ENCODE measurements at regions not wholly inside any gene's neighbourhood (a gene's known extent, or its start where the extent isn't known, plus 50 kb on each side); places are given as distances from the start of the nearest gene placed in this dataset.

- peak; percentile 25 for DNase-seq
These were observed 238.4 kb downstream of the SNCA start for GRCh38 chr4:89598602-89599001.

- no peak for DNase-seq
These were observed 241.7 kb downstream of the SNCA start for GRCh38 chr4:89595125-89595789.

GRCh38 chr4:89590128-89590527 lies 246.8 kb downstream of the SNCA start:
- DNase-seq, result no peak

- DNase-seq, result no peak
These were observed 248.5 kb downstream of the SNCA start for GRCh38 chr4:89588421-89588820.

- DNase-seq, result no peak
These were observed 249.6 kb downstream of the SNCA start for GRCh38 chr4:89587364-89587763.

GRCh38 chr4:89586864-89587263 lies 250.1 kb downstream of the SNCA start:
- DNase-seq, result peak; percentile 43

GRCh38 chr4:89586318-89586717 lies 250.6 kb downstream of the SNCA start:
- no peak for DNase-seq

GRCh38 chr4:89582756-89583505 lies 254.0 kb downstream of the SNCA start:
- no peak for DNase-seq

GRCh38 chr4:89579771-89580170 lies 257.2 kb downstream of the SNCA start:
- no peak for DNase-seq

GRCh38 chr4:89576246-89576645 lies 260.7 kb downstream of the SNCA start:
- DNase-seq, result no peak

- no peak for DNase-seq
These were observed 261.1 kb downstream of the SNCA start for GRCh38 chr4:89575840-89576239.

- DNase-seq, result no peak
These were observed 262.8 kb downstream of the SNCA start for GRCh38 chr4:89574176-89574575.

GRCh38 chr4:89573656-89574055 lies 263.3 kb downstream of the SNCA start:
- DNase-seq, result no peak

- peak; percentile 84 for DNase-seq
These were observed 264.6 kb downstream of the SNCA start for GRCh38 chr4:89572224-89572858.

- no peak for DNase-seq
These were observed 263.3 kb upstream of the GPRIN3 start for GRCh38 chr4:89570931-89571330.

- DNase-seq, result no peak
These were observed 260.3 kb upstream of the GPRIN3 start for GRCh38 chr4:89567936-89568335.

GRCh38 chr4:89563431-89563830 lies 255.8 kb upstream of the GPRIN3 start:
- DNase-seq, result no peak

- no peak for DNase-seq
These were observed 255.1 kb upstream of the GPRIN3 start for GRCh38 chr4:89562746-89563145.

- no peak for DNase-seq
These were observed 253.4 kb upstream of the GPRIN3 start for GRCh38 chr4:89561048-89561447.

GRCh38 chr4:89558147-89558546 lies 250.5 kb upstream of the GPRIN3 start:
- peak; percentile 3 for DNase-seq

GRCh38 chr4:89556601-89557305 lies 249.2 kb upstream of the GPRIN3 start:
- no peak for DNase-seq

GRCh38 chr4:89551191-89551590 lies 243.6 kb upstream of the GPRIN3 start:
- no peak for DNase-seq

- no peak for DNase-seq
These were observed 242.3 kb upstream of the GPRIN3 start for GRCh38 chr4:89549907-89550306.

GRCh38 chr4:89545315-89545714 lies 237.7 kb upstream of the GPRIN3 start:
- no peak for DNase-seq

Data from NCI-H2171 treated with DMSO at 0.1 percent for 48 hours (cell line).